Mucosa of rectum (tissue), 2 donors: ENCODE measurements at regions not wholly inside any gene's neighbourhood (a gene's known extent, or its start where the extent isn't known, plus 50 kb on each side); places are given as distances from the start of the nearest gene placed in this dataset.

ENCODE experiments used
- H3K27ac ChIP-seq, 2 donors: one replicate each; pipeline ENCODE4 v1.7.0; 2013; ENCODE audit warnings: inconsistent platforms in 2 of 2, low read depth in 2 of 2, low read length in 2 of 2
- H3K27me3 ChIP-seq, 2 donors: one replicate each; pipeline ENCODE4 v1.7.0; 2013; ENCODE audit warnings: low read length in 2 of 2; ENCODE audit not compliant: control insufficient read depth in 2 of 2, insufficient read depth in 2 of 2
- H3K36me3 ChIP-seq, 2 donors: one replicate each; pipeline ENCODE4 v1.7.0; 2013; ENCODE audit warnings: low read length in 2 of 2; ENCODE audit not compliant: control insufficient read depth in 2 of 2, insufficient read depth in 2 of 2
- H3K4me1 ChIP-seq, 2 donors: one replicate each; pipeline ENCODE4 v1.7.0; 2013; ENCODE audit warnings: low read length in 2 of 2, mild to moderate bottlenecking in 1 of 2; ENCODE audit not compliant: control insufficient read depth in 2 of 2, insufficient read depth in 2 of 2
- H3K4me3 ChIP-seq, 2 donors: one replicate each; pipeline ENCODE4 v1.7.0; 2013; ENCODE audit warnings: low read length in 2 of 2
- H3K9ac ChIP-seq, 2 donors: one replicate each; pipeline ENCODE4 v1.7.0; 2013; ENCODE audit warnings: low read length in 2 of 2, low read depth in 1 of 2, mild to moderate bottlenecking in 1 of 2
- H3K9me3 ChIP-seq, 2 donors: one replicate each; pipeline ENCODE4 v1.7.0; 2013; ENCODE audit warnings: low read length in 2 of 2; ENCODE audit not compliant: control insufficient read depth in 2 of 2
- donor health status: healthy.
- donor health status: Normal muscosa, but diverticular disease.

GRCh38 chr9:91037511-91038482, 236.2 kb downstream of the SYK start:
- Histone ChIP-seq H3K27me3 (no peaks in the 10 kb centered on the region), H3K9me3 (no peaks in the 10 kb centered on the region), H3K27ac (peak overlapping the region; percentile 8 to 62), H3K9ac (no peak overlapping the region), H3K36me3 (no peaks in the 10 kb centered on the region), H3K4me1 (peaks cover 18 to 20% of the 10 kb centered on the region in 2 donors), H3K4me3 (peak overlapping the region in 1 of 2 donors; percentile 4)

DNA sequence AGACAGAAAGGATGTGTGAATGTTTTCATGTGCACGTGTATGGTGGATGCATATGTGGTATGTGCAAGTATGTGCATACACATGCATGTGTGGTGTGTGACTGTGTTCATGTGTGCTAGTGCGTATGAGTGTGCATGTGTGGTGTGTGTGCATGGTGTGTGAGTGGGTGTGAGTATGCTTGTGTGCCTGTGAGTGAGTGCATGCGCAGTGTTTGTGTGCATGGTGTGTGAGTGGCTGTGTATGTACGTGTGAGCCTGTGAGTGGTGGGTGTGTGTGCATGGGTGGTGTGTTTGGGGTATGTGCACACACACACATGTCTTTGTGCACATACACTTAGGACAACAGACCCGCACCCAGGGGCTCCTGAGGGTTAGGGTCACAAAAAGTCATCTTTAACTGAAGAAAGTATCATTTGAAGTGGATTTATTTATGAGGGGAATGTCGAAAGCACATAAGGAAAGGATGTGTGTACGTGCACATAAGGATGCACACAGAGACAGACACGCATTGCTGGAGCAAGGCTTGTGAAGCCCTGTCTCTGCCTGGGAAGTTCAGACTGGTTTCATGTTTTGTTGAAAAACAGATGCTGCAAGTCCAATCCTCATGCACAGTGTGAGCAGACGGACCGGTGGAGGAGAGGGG, 237.0 kb downstream of the SYK start:
- no peaks in the 10 kb centered on the region for H3K36me3 ChIP-seq
- peaks cover 18 to 20% of the 10 kb centered on the region in 2 donors for H3K4me1 ChIP-seq
- H3K9me3 ChIP-seq: no peaks in the 10 kb centered on the region
- H3K9ac ChIP-seq: no peak overlapping the region
- H3K27ac ChIP-seq: no peak overlapping the region
- H3K27me3 ChIP-seq: no peaks in the 10 kb centered on the region
- H3K4me3 ChIP-seq: peak overlapping the region in 1 of 2 donors; percentile 4

- H3K9ac ChIP-seq: no peak overlapping the region
- no peaks in the 10 kb centered on the region for H3K36me3 ChIP-seq
- H3K4me1 ChIP-seq: peaks cover 18 to 20% of the 10 kb centered on the region in 2 donors
- no peaks in the 10 kb centered on the region for H3K27me3 ChIP-seq
- no peak overlapping the region for H3K27ac ChIP-seq
- no peak overlapping the region for H3K4me3 ChIP-seq
- no peaks in the 10 kb centered on the region for H3K9me3 ChIP-seq
These were observed 237.7 kb downstream of the SYK start for GRCh38 chr9:91039125-91039834.

DNA sequence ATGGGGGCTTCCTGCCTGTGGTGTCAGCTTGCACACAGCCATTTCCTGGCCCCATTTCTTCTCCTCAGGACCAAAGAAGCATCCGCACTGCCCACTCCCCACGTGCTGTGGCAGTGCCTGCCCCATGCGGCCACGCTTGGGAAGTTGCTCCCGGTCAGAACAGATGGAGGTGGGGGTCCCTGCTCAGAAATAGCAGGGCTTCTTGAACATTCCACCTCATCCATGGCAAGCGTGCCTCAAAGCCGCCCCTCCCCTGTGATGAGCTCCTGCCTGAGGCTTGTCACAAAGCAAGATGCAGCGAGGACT, 238.2 kb downstream of the SYK start:
- no peak overlapping the region for H3K27ac ChIP-seq
- no peak overlapping the region for H3K4me3 ChIP-seq
- H3K9ac ChIP-seq: no peak overlapping the region
- H3K27me3 ChIP-seq: no peaks in the 10 kb centered on the region
- peaks cover 18 to 20% of the 10 kb centered on the region in 2 donors for H3K4me1 ChIP-seq
- H3K9me3 ChIP-seq: no peaks in the 10 kb centered on the region
- no peaks in the 10 kb centered on the region for H3K36me3 ChIP-seq

DNA sequence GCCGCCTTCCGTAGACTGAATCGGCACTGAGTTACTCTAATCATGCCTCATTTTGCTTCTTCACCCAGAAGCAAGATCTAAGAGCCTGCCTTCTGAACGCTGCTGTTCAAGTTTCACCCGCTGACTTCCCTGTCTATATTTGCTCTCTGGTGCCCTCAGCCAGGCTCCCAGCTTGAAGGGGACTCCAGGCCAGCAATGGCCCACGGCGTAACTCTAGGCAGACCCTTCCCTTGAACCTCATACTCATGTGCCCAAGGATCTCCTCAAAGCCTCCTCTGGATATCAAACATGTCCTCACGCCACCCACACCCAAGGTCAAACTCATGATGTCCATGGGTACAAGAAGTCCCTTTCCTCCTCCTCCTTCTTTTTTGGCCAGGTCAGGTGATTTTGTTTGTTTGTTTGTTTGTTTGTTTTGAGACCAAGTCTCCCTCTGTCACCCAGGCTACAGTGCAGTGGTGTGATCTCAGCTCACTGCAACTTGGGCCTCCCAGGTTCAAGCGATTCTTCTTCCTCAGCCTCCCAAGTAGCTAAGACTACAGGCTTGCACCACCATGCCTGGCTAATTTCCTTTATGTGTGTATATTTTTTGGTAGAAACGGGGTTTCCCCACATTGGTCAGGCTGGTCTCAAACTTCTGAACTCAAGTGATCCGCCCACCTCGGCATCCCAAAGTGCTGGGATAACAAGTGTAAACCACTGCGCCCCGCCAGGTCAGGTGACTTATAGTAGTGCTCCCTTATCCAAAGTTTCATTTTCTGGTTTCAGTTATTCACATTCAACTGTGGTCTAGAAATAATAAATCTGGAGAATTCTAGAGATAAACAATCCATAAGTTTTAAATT, 239.0 kb downstream of the SYK start:
- Histone ChIP-seq H3K27me3 (no peaks in the 10 kb centered on the region), H3K36me3 (no peaks in the 10 kb centered on the region), H3K9me3 (no peaks in the 10 kb centered on the region), H3K9ac (no peak overlapping the region), H3K4me3 (no peak overlapping the region), H3K4me1 (peaks cover 18 to 20% of the 10 kb centered on the region in 2 donors), H3K27ac (no peak overlapping the region)

- Histone ChIP-seq H3K4me3 (no peak overlapping the region), H3K4me1 (peaks cover 15 to 16% of the 10 kb centered on the region in 2 donors), H3K27ac (no peak overlapping the region), H3K36me3 (no peaks in the 10 kb centered on the region), H3K27me3 (no peaks in the 10 kb centered on the region), H3K9ac (no peak overlapping the region), H3K9me3 (no peaks in the 10 kb centered on the region)
These were observed 240.4 kb downstream of the SYK start for GRCh38 chr9:91042024-91042423.

DNA sequence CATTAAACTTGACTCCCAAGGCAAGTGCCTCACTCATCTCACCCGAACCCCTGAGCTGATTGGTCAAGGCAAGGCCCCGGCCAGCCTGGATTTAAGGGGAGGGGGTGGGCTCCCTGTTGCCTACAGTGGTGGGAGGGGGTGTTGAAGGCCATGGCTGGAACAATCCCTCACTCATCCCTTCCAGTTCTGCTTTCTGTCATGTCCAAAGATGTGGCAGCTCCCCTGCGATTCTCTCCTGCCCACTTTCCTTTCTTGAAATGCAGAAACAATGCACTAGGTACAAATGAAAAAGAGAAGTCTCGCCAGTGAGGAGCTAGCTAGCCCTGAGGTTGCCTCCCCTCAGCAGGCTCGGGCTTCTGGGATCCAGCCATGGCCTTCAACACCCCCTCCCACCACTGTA, 240.9 kb downstream of the SYK start:
- Histone ChIP-seq H3K27ac (no peak overlapping the region), H3K4me1 (peaks cover 10 to 11% of the 10 kb centered on the region in 2 donors), H3K36me3 (no peaks in the 10 kb centered on the region), H3K4me3 (no peak overlapping the region), H3K9me3 (no peaks in the 10 kb centered on the region), H3K9ac (no peak overlapping the region), H3K27me3 (no peaks in the 10 kb centered on the region)

DNA sequence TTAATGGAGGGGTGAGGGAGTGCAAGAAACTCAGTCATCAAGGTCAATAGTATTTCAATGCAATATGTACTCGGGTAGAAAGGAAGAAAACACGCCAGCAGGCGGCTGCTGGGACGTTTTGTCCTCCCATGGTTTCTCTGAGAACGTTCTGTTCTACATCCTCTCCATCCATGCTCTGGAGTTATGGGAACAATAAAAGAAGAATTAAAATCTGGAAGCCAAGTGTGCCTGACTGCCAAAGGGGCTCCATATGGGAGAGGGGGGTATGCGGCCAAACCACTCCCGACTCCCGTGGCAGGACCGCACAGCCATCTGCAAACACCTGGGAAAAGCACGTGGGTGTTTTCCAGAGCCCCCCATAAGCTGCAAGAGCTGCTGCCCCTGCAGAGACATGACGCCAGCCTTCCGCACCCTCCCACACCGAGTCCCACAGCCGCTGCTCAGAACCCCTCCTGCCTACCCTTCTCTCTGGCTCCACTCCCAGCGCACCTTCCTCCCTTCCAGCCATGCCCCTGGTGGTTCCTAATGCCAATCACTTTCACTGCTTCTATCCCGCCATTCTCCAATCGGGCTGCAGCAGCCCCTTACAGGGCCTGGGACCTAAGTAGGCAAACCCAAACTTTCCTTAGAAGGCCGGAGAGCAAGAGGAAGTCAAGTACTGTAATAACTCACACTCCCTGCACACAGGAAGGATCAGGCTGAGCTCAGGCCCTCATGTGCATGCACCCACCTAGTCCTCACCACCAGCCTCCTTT, 241.6 kb downstream of the SYK start:
- Histone ChIP-seq H3K27ac (no peak overlapping the region), H3K27me3 (no peaks in the 10 kb centered on the region), H3K9me3 (no peaks in the 10 kb centered on the region), H3K4me1 (peaks cover 3 to 4% of the 10 kb centered on the region in 2 donors), H3K36me3 (no peaks in the 10 kb centered on the region), H3K9ac (no peak overlapping the region), H3K4me3 (no peak overlapping the region)

DNA sequence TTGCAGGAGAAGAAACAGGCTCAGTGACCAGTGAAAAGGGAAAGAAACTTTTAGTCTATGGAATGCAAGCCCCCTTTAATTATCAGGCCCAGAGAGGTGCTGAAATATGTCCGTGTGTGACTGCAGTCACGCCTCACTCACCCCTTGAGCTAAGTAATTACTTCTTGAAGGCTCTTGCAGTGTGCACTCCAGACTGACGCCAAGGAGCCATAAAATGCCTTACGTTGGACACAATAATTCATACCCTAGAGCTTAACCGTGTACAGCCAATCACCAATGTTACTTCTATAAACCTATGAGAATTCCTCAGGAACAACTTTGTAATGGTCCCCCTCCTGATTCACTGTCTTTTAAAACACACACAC, 242.2 kb downstream of the SYK start:
- H3K9ac ChIP-seq: no peak overlapping the region
- no peaks in the 10 kb centered on the region for H3K9me3 ChIP-seq
- no peaks in the 10 kb centered on the region for H3K36me3 ChIP-seq
- no peaks in the 10 kb centered on the region for H3K27me3 ChIP-seq
- H3K4me1 ChIP-seq: no peaks in the 10 kb centered on the region
- H3K4me3 ChIP-seq: no peak overlapping the region
- H3K27ac ChIP-seq: no peak overlapping the region
